ENCODE measurements at regions not wholly inside any gene's neighbourhood (a gene's known extent, or its start where the extent isn't known, plus 50 kb on each side); places are given as distances from the start of the nearest gene placed in this dataset.

GRCh38 chr7:46886669-46887374 is 695.1 kb downstream of the TNS3 start:
- TF ChIP-seq CTCF (IDR thresholded peaks at IDR 0.05) (no peak), EZH2 (IDR thresholded peaks at IDR 0.05; ENCODE audit: borderline replicate concordance, insufficient read depth, low read depth, low read length, poor library complexity, severe bottlenecking) (no peak)
